SHP77 (cell line): ENCODE measurements at regions not wholly inside any gene's neighbourhood (a gene's known extent, or its start where the extent isn't known, plus 50 kb on each side); places are given as distances from the start of the nearest gene placed in this dataset.
"Not testable (repeated sequence)": the region's sequence is repeated elsewhere in the genome, so short reads cannot be mapped to it uniquely, and the experiment has no call there.

Source experiments
- DNase-seq, 2 experiments: peaks; one replicate each; lab custom pipeline; 2025; lab: John Stamatoyannopoulos, UW

DNA sequence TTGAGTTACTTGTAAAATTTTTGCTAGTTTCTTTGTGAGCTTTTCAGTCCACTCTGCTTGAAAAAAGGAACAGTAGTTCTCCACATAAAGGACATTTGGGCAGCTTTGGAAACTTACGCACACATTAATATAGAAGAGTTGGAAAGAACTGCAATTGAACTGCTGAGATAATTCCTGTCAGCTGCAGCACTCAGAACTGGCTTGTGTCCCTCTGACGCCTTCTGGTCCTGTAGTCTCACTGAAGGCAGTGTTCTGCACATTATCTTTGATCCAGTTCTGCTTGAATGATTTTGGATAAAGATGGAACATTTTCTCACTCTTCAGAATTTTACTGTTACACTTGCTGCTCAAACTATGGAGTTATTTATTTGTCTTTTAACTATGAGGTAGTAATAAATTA lies 901.9 kb downstream of the OTOL1 start:
- DNase-seq = no peak

- DNase-seq = no peak
Measured at GRCh38 chr3:162400697-162401096, 904.1 kb downstream of the OTOL1 start.

DNA sequence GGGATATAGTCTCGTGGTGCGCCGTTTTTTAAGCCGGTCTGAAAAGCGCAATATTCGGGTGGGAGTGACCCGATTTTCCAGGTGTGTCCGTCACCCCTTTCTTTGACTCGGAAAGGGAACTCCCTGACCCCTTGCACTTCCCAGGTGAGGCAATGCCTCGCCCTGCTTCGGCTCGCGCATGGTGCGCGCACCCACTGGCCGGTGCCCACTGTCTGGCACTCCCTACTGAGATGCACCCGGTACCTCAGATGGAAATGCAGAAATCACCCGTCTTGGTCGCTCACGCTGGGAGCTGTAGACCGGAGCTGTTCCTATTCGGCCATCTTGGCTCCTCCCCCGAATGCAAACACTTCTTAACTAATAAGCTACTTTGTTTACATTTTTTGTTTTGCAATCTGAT lies 914.9 kb downstream of the OTOL1 start:
- DNase-seq = not testable (repeated sequence)

- DNase-seq = no peak
Measured at GRCh38 chr3:162421721-162422120, 925.1 kb downstream of the OTOL1 start.

- DNase-seq = no peak
Measured at GRCh38 chr3:162428192-162428591, 931.6 kb downstream of the OTOL1 start.

- no peak for DNase-seq
Measured at GRCh38 chr3:162435750-162436149, 939.1 kb downstream of the OTOL1 start.

DNA sequence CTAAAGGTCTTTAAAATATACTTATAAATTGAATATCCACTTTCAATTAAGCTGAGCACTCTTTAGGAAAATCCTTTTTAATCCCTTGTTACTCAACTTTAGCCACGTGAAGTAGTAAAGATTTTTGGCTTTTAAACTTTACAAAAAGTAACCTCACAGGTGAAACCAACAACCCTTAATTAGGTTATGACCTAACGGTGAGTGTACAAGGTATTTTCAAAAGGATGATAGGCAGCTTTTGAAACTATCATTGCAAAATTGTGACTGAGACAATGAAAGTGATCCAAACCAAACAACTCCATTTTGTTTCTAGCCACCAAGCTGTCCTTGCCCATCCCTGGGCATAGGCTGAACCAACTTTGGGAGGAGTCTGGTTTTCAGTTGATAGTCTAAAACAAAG lies 940.2 kb downstream of the OTOL1 start:
- DNase-seq = no peak

DNA sequence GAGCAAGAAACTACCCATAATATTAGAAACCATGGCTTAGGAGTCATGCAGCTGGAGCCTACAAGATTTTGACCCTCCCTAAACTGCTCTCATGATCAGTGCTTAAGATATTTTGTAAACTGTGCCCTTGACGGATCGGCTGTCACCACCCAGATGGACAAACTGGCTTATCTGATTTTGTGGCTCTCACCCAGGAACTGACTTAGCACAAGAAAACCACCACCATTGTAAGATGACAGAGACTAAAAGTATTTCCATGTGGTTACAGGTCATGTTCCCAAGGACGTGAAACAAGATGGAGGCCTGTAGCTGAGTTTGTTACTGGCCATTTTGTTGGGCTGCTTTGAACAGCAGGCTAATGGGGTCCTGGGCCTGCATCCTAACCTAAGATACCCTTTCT lies 940.9 kb downstream of the OTOL1 start:
- no peak for DNase-seq

GRCh38 chr3:162441716-162442115 lies 945.1 kb downstream of the OTOL1 start:
- DNase-seq = no peak

DNA sequence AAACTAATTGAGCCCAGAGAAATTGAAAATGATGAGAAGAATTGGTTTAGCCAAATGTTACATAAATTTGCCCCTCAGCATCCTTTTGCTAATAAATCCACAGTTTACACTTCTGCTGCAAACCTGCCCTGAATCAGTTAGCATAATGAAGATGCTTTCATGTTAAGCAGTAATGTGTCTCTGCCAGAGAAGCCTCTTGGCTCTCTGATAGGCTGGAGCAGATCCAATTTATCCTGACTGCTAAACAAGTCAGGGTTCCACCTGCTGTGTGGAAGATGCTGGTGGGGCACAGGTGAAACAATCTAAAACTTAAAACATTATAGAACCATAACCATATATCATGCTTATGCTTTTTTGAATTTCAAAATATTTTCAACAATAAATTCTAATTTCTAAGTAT lies 946.8 kb downstream of the OTOL1 start:
- no peak for DNase-seq

DNA sequence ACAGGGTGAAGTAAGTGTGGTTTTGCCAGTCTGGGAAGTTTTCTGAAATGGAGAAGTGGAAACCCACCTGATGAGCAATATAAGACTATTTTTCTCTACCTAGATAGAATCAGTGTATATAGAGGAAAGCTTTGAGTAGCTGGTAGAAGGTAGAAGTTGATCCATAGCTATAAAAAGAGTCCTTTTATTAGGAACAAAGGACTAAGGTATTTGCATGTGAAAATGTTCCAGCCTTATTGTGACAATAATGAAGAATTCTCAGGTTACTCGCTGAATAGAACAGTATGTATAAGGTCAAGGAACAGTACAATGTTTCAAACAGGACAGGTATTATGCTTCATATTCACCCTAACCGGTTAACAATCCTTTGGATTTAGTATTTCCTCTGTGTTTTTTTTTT lies 972.2 kb downstream of the OTOL1 start:
- no peak for DNase-seq

- DNase-seq = no peak
Measured at GRCh38 chr3:162487138-162487537, 990.5 kb downstream of the OTOL1 start.

DNA sequence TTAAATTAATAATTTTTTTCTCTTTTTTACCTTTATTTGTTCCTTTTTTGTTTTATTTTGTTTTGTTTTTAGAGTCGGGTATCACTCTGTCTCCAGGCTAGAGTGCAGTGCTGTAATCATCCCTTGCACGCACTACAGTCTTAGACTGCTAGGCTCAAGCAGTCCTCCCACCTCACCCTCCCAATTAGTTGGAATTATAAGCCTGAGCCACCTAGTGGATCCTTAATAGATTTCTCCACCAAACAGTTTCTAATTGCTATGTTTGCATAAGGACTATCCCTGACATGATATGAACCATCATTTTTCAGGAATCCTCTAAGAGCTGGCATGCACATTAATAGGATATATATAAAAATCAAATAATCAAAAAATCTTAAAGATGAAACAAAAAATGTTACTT lies 993.2 kb downstream of the OTOL1 start:
- DNase-seq = peak in 1 of 2 experiments; percentile 16

DNA sequence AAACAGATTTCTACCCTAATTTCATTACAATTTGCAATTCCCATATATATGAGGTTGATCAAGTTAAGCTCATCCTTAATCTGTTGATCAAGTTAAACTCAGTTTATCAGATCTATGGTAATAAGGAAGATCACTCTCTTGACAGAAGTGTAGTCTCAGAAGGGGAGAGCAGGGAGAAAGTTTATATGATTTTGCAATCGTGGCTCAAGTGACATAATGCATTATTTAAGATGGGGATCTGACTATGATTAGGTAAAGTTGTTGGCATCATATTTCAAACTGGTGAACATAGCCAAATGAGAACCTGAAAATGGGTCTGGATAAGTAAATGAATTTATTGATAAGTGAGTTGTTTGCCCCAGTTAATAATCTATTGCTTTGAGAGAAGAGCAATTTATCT lies 995.3 kb downstream of the OTOL1 start:
- DNase-seq = no peak

GRCh38 chr3:162492446-162493081 lies 996.0 kb downstream of the OTOL1 start:
- no peak for DNase-seq

GRCh38 chr3:162498626-162499025 lies 1002.0 kb downstream of the OTOL1 start:
- DNase-seq = no peak

GRCh38 chr3:162507397-162507796 lies 1010.8 kb downstream of the OTOL1 start:
- no peak for DNase-seq

- no peak for DNase-seq
Measured at GRCh38 chr3:162512488-162512887, 1015.9 kb downstream of the OTOL1 start.

DNA sequence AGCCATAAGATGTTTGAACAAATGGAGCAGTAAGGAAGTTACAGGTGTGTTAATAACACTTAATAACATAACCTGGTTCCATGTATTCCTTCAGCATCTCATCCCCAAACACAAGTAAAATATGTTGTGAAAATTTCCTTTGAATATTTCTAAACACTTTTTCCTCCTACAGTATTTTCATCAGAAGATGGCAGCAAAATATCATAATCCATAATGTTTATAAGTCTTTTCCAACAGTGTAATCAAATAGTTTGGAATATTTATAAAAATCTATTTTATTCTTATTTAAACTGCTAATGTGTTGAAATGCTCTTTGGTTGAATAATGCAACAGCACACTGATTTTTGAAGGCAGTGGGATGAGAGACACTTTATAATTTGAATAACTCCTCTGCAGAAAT lies 1020.5 kb downstream of the OTOL1 start:
- no peak for DNase-seq

- DNase-seq = no peak
Measured at GRCh38 chr3:162521669-162522068, 1025.1 kb downstream of the OTOL1 start.

GRCh38 chr3:162525066-162525742 lies 1028.6 kb downstream of the OTOL1 start:
- no peak for DNase-seq

GRCh38 chr3:162525771-162526170 lies 1029.2 kb downstream of the OTOL1 start:
- DNase-seq = no peak

DNA sequence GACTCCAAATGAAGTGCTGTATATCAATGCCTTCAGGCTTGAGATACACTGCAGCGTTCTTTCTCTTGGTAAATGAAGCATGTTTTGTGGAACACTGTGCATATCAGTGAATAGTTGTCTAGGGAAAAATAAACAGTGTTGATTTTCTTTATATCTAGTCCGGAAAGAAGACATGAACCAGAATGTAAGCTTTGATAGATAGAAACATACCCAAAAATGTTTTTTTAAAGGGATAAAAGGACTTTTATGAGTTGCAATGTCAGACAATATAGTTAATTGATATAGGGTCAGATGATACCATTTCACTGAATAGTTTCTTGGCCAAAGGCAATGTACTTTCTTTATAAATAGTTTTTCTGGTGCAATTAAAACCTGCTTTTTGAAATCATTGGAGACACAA lies 1037.8 kb downstream of the OTOL1 start:
- no peak for DNase-seq

DNA sequence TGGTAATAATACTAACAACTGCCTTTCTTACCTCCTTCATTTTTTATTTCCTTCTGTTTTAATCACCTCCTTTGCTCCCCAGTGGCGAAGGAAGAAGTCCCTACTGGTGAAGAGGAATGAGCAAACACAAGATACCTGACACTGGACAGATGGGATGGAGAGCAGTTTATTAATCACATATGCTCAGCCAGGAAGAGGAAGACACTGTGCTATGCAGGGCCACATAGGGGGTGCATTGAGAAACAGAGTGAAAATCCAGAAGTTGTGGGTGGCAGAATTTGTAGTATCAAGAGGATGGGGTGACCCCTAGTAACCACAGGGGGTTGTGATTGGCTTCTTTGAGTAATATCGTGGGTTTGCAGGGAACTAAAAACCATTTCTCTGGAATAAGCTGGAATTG lies 1041.9 kb downstream of the OTOL1 start:
- no peak for DNase-seq
